ENCODE measurements at regions not wholly inside any gene's neighbourhood (a gene's known extent, or its start where the extent isn't known, plus 50 kb on each side); places are given as distances from the start of the nearest gene placed in this dataset.

GRCh38 chr13:73579574-73580274 lies 520.9 kb downstream of the KLF5 start:
- Mint-ChIP-seq H3K9me3 (peaks cover under 1% of the 10 kb centered on the region), H3K4me3 (no peak overlapping the region), H3K27me3 (no peaks in the 10 kb centered on the region), H3K27ac (no peak overlapping the region), H3K4me1 (no peaks in the 10 kb centered on the region), H3K36me3 (ENCODE audit: low read depth) (peaks cover under 1% of the 10 kb centered on the region)
- POLR2A ChIA-PET: no interaction called here
- CTCF ChIA-PET: interaction anchor here (1.0 kb wide), 1 partner anchor 46 kb away, joined by 5 read pairs; no protein-coding TSS in a partner anchor
- DNase-seq: no peak

GRCh38 chr13:73578251-73578875 lies 519.6 kb downstream of the KLF5 start:
- no peaks in the 10 kb centered on the region for H3K36me3 Mint-ChIP-seq (ENCODE audit: low read depth)
- ChIA-PET POLR2A (no interaction called here), CTCF (no interaction called here)
- no peak for DNase-seq
- no peak overlapping the region for H3K27ac Mint-ChIP-seq
- no peak overlapping the region for H3K4me3 Mint-ChIP-seq
- H3K4me1 Mint-ChIP-seq: no peaks in the 10 kb centered on the region
- no peaks in the 10 kb centered on the region for H3K9me3 Mint-ChIP-seq
- H3K27me3 Mint-ChIP-seq: no peaks in the 10 kb centered on the region

- H3K9me3 Mint-ChIP-seq: no peaks in the 10 kb centered on the region
- no peaks in the 10 kb centered on the region for H3K4me1 Mint-ChIP-seq
- no peaks in the 10 kb centered on the region for H3K36me3 Mint-ChIP-seq (ENCODE audit: low read depth)
- ChIA-PET POLR2A (no interaction called here), CTCF (no interaction called here)
- H3K27ac Mint-ChIP-seq: no peak overlapping the region
- H3K27me3 Mint-ChIP-seq: no peaks in the 10 kb centered on the region
- no peak overlapping the region for H3K4me3 Mint-ChIP-seq
- no peak for DNase-seq
Measured at GRCh38 chr13:73576291-73576690, 517.5 kb downstream of the KLF5 start.

GRCh38 chr13:73572824-73573223 lies 514.0 kb downstream of the KLF5 start:
- Mint-ChIP-seq H3K4me3 (no peak overlapping the region), H3K4me1 (no peaks in the 10 kb centered on the region), H3K27ac (no peak overlapping the region), H3K36me3 (ENCODE audit: low read depth) (no peaks in the 10 kb centered on the region), H3K9me3 (no peaks in the 10 kb centered on the region), H3K27me3 (no peaks in the 10 kb centered on the region)
- ChIA-PET CTCF (no interaction called here), POLR2A (no interaction called here)
- DNase-seq: no peak

- no peak overlapping the region for H3K27ac Mint-ChIP-seq
- no peaks in the 10 kb centered on the region for H3K4me1 Mint-ChIP-seq
- DNase-seq: no peak
- H3K36me3 Mint-ChIP-seq (ENCODE audit: low read depth): no peaks in the 10 kb centered on the region
- no peak overlapping the region for H3K4me3 Mint-ChIP-seq
- CTCF ChIA-PET: no interaction called here
- H3K9me3 Mint-ChIP-seq: no peaks in the 10 kb centered on the region
- POLR2A ChIA-PET: no interaction called here
- no peaks in the 10 kb centered on the region for H3K27me3 Mint-ChIP-seq
Measured at GRCh38 chr13:73571376-73571775, 512.6 kb downstream of the KLF5 start.

- H3K36me3 Mint-ChIP-seq (ENCODE audit: low read depth): no peaks in the 10 kb centered on the region
- CTCF ChIA-PET: no interaction called here
- no peak for DNase-seq
Measured at GRCh38 chr13:73556902-73557301, 498.1 kb downstream of the KLF5 start.

GRCh38 chr13:73556128-73556527 lies 497.3 kb downstream of the KLF5 start:
- Mint-ChIP-seq H3K9me3 (no peaks in the 10 kb centered on the region), H3K27ac (no peak overlapping the region), H3K36me3 (ENCODE audit: low read depth) (no peaks in the 10 kb centered on the region), H3K4me1 (no peaks in the 10 kb centered on the region), H3K27me3 (no peaks in the 10 kb centered on the region), H3K4me3 (no peak overlapping the region)
- CTCF ChIA-PET: no interaction called here
- POLR2A ChIA-PET: no interaction called here
- DNase-seq: no peak

More at GRCh38 chr13:73556902-73557301, 498.1 kb downstream of the KLF5 start:
- H3K4me3 Mint-ChIP-seq: no peak overlapping the region
- H3K27ac Mint-ChIP-seq: no peak overlapping the region
- no peaks in the 10 kb centered on the region for H3K27me3 Mint-ChIP-seq
- no peaks in the 10 kb centered on the region for H3K4me1 Mint-ChIP-seq
- H3K9me3 Mint-ChIP-seq: no peaks in the 10 kb centered on the region
- POLR2A ChIA-PET: no interaction called here

- H3K27ac Mint-ChIP-seq: no peak overlapping the region
- no peak overlapping the region for H3K4me3 Mint-ChIP-seq
- no peaks in the 10 kb centered on the region for H3K4me1 Mint-ChIP-seq
- H3K36me3 Mint-ChIP-seq (ENCODE audit: low read depth): no peaks in the 10 kb centered on the region
- no peaks in the 10 kb centered on the region for H3K27me3 Mint-ChIP-seq
- ChIA-PET POLR2A (no interaction called here), CTCF (no interaction called here)
- DNase-seq: no peak
- H3K9me3 Mint-ChIP-seq: no peaks in the 10 kb centered on the region
Measured at GRCh38 chr13:73551736-73552135, 492.9 kb downstream of the KLF5 start.

- Mint-ChIP-seq H3K9me3 (no peaks in the 10 kb centered on the region), H3K27ac (no peak overlapping the region), H3K36me3 (ENCODE audit: low read depth) (no peaks in the 10 kb centered on the region), H3K4me1 (no peaks in the 10 kb centered on the region), H3K27me3 (no peaks in the 10 kb centered on the region), H3K4me3 (no peak overlapping the region)
- no peak for DNase-seq
- ChIA-PET POLR2A (no interaction called here), CTCF (no interaction called here)
Measured at GRCh38 chr13:73549717-73550116, 490.9 kb downstream of the KLF5 start.

GRCh38 chr13:73548449-73548848 lies 489.6 kb downstream of the KLF5 start:
- CTCF ChIA-PET: no interaction called here
- Mint-ChIP-seq H3K27me3 (no peaks in the 10 kb centered on the region), H3K36me3 (ENCODE audit: low read depth) (no peaks in the 10 kb centered on the region), H3K27ac (no peak overlapping the region), H3K4me3 (no peak overlapping the region), H3K9me3 (no peaks in the 10 kb centered on the region), H3K4me1 (no peaks in the 10 kb centered on the region)
- POLR2A ChIA-PET: no interaction called here
- no peak for DNase-seq

GRCh38 chr13:73547239-73547638 lies 488.4 kb downstream of the KLF5 start:
- no peaks in the 10 kb centered on the region for H3K27me3 Mint-ChIP-seq
- no peaks in the 10 kb centered on the region for H3K9me3 Mint-ChIP-seq
- POLR2A ChIA-PET: no interaction called here
- H3K4me1 Mint-ChIP-seq: no peaks in the 10 kb centered on the region
- no peak overlapping the region for H3K4me3 Mint-ChIP-seq
- CTCF ChIA-PET: no interaction called here
- H3K27ac Mint-ChIP-seq: no peak overlapping the region
- no peak for DNase-seq
- no peaks in the 10 kb centered on the region for H3K36me3 Mint-ChIP-seq (ENCODE audit: low read depth)

- no peaks in the 10 kb centered on the region for H3K27me3 Mint-ChIP-seq
- ChIA-PET POLR2A (no interaction called here), CTCF (no interaction called here)
- no peak for DNase-seq
- no peaks in the 10 kb centered on the region for H3K36me3 Mint-ChIP-seq (ENCODE audit: low read depth)
- no peak overlapping the region for H3K27ac Mint-ChIP-seq
- H3K4me3 Mint-ChIP-seq: no peak overlapping the region
- H3K9me3 Mint-ChIP-seq: no peaks in the 10 kb centered on the region
- H3K4me1 Mint-ChIP-seq: no peaks in the 10 kb centered on the region
Measured at GRCh38 chr13:73544175-73544574, 485.4 kb downstream of the KLF5 start.

GRCh38 chr13:73542446-73542845 lies 483.6 kb downstream of the KLF5 start:
- Mint-ChIP-seq H3K4me3 (no peak overlapping the region), H3K4me1 (no peaks in the 10 kb centered on the region), H3K27ac (no peak overlapping the region), H3K36me3 (ENCODE audit: low read depth) (no peaks in the 10 kb centered on the region), H3K9me3 (no peaks in the 10 kb centered on the region), H3K27me3 (no peaks in the 10 kb centered on the region)
- ChIA-PET CTCF (no interaction called here), POLR2A (interaction anchor here (0.6 kb wide), 1 partner anchor 401 kb away, joined by 3 read pairs; no protein-coding TSS in a partner anchor)
- DNase-seq: no peak

- no peak overlapping the region for H3K27ac Mint-ChIP-seq
- CTCF ChIA-PET: no interaction called here
- H3K36me3 Mint-ChIP-seq (ENCODE audit: low read depth): no peaks in the 10 kb centered on the region
- peaks cover 2% of the 10 kb centered on the region for H3K27me3 Mint-ChIP-seq
- DNase-seq: no peak
- H3K4me1 Mint-ChIP-seq: no peaks in the 10 kb centered on the region
- H3K9me3 Mint-ChIP-seq: no peaks in the 10 kb centered on the region
- no peak overlapping the region for H3K4me3 Mint-ChIP-seq
- POLR2A ChIA-PET: no interaction called here
Measured at GRCh38 chr13:73536865-73537264, 478.1 kb downstream of the KLF5 start.
